ENCODE measurements at regions not wholly inside any gene's neighbourhood (a gene's known extent, or its start where the extent isn't known, plus 50 kb on each side); places are given as distances from the start of the nearest gene placed in this dataset.

DNA sequence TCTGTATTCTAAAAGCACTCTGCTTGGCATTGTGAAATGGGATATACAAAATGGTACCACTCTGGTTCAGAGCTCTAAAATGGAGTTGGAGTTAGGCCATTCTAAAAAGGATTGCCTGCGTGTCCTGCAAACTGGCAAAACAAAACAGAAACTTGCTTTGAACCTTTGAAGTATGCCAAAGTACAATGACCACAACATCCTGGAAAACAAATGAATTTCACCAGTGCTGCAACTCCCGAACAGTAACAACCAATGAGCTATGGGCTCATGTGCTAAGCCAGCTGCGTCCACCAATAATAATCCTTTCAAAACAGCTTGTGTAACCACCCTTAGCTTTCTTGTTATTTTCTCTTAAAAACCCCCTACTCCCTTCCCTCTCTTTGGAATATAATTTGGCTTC lies 88.4 kb upstream of the CXCL14 start (continued):
- TF ChIP-seq, protein P1, sequence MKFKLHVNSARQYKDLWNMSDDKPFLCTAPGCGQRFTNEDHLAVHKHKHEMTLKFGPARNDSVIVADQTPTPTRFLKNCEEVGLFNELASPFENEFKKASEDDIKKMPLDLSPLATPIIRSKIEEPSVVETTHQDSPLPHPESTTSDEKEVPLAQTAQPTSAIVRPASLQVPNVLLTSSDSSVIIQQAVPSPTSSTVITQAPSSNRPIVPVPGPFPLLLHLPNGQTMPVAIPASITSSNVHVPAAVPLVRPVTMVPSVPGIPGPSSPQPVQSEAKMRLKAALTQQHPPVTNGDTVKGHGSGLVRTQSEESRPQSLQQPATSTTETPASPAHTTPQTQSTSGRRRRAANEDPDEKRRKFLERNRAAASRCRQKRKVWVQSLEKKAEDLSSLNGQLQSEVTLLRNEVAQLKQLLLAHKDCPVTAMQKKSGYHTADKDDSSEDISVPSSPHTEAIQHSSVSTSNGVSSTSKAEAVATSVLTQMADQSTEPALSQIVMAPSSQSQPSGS (IDR thresholded peaks at IDR 0.05; ENCODE audit: low read length), result no peak
- TF ChIP-seq CREB1 (IDR thresholded peaks at IDR 0.05), result no peak
- TF ChIP-seq, protein P2, sequence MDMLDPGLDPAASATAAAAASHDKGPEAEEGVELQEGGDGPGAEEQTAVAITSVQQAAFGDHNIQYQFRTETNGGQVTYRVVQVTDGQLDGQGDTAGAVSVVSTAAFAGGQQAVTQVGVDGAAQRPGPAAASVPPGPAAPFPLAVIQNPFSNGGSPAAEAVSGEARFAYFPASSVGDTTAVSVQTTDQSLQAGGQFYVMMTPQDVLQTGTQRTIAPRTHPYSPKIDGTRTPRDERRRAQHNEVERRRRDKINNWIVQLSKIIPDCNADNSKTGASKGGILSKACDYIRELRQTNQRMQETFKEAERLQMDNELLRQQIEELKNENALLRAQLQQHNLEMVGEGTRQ (IDR thresholded peaks at IDR 0.05; ENCODE audit: low read length), result no peak

Data from H1 (cell line).